ENCODE measurements at regions not wholly inside any gene's neighbourhood (a gene's known extent, or its start where the extent isn't known, plus 50 kb on each side); places are given as distances from the start of the nearest gene placed in this dataset.
"Not testable (repeated sequence)": the region's sequence is repeated elsewhere in the genome, so short reads cannot be mapped to it uniquely, and the experiment has no call there.

DNA sequence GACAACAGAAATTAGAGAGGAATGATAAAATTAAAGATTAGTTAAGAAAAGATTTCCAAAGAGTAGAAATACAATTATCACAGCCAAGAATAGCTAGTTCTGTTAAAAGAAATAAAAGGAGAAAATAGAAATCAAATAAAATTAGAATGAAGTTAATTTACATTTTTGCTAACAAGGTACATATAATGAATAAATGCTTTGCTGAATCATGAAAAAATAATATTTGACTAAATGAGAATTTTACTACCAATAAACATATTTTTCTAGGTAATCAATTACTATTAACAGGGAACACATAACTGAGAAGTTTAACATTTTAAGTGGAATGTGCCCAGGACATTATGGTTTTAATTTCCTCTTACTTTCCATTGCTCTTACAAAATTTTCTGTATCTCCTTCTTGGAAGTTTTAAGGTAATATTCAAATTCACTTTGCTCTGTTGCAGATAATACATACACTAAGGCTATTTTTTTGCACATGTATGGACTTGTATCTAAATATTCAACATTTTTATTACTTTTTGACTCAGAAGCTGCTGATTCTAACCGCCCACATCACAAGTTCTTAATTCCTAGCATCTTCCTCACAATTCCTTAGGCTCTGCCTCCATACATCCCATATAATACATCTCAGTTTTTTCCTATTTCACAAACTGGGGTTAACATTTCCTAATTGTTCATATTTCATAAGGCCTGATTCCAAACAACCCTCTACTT is 870.7 kb upstream of the INTU start:
- Histone ChIP-seq H3K9me3 (no peaks in the 10 kb centered on the region), H3K4me3 (no peak overlapping the region), H3K27ac (no peak overlapping the region), H3K4me1 (no peaks in the 10 kb centered on the region), H3K27me3 (no peaks in the 10 kb centered on the region), H3K36me3 (no peaks in the 10 kb centered on the region)
- DNase-seq (no peak), ATAC-seq (no peak)
- intact Hi-C loops (cut with DNase I; ENCODE audit: low total_unique reads) (no loop called here), in situ Hi-C loops (cut with MboI; ENCODE audit: low sequenced_read_pairs in 4 of 4) (no loop called here)
- no peak for TF ChIP-seq POLR2A (IDR thresholded peaks at IDR 0.05)
- TF ChIP-seq, protein P1, sequence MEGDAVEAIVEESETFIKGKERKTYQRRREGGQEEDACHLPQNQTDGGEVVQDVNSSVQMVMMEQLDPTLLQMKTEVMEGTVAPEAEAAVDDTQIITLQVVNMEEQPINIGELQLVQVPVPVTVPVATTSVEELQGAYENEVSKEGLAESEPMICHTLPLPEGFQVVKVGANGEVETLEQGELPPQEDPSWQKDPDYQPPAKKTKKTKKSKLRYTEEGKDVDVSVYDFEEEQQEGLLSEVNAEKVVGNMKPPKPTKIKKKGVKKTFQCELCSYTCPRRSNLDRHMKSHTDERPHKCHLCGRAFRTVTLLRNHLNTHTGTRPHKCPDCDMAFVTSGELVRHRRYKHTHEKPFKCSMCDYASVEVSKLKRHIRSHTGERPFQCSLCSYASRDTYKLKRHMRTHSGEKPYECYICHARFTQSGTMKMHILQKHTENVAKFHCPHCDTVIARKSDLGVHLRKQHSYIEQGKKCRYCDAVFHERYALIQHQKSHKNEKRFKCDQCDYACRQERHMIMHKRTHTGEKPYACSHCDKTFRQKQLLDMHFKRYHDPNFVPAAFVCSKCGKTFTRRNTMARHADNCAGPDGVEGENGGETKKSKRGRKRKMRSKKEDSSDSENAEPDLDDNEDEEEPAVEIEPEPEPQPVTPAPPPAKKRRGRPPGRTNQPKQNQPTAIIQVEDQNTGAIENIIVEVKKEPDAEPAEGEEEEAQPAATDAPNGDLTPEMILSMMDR (IDR thresholded peaks at IDR 0.05 in 4 of 5, conservative IDR thresholded peaks at IDR 0.05 in 1 of 5) = no peak

DNA sequence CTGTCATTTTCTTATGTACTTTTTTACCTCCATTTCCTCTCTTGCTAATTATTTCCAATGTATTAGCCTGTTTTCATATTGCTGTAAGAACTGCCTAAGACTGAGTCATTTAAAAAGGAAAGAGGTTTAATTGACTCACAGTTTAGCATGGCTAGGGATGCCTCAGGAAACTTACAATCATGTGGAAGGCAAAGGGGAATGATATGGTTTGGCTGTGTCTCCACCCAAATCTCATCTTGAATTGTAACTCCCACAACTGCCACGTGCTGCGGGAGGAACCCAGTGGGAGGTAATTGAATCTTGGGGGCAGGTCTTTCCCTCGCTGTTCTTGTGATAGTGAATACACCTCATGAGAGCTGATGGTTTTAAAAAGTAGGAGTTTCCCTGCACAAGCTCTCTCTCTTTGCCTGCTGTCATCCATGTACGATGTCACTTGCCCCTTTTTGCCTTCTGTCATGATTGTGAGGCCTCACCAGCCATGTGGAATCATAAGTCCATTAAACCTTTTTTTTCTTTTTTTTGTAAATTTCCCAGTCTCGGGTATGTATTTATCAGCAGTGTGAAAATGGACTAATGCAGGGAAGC is 870.0 kb upstream of the INTU start:
- in situ Hi-C loops (cut with MboI; ENCODE audit: low sequenced_read_pairs in 4 of 4) (no loop called here), intact Hi-C loops (cut with DNase I; ENCODE audit: low total_unique reads) (no loop called here)
- Histone ChIP-seq H3K4me3 (no peak overlapping the region), H3K27me3 (no peaks in the 10 kb centered on the region), H3K27ac (no peak overlapping the region), H3K4me1 (no peaks in the 10 kb centered on the region), H3K9me3 (no peaks in the 10 kb centered on the region), H3K36me3 (no peaks in the 10 kb centered on the region)
- TF ChIP-seq POLR2A (IDR thresholded peaks at IDR 0.05) = no peak
- TF ChIP-seq, protein P1 (IDR thresholded peaks at IDR 0.05 in 4 of 5, conservative IDR thresholded peaks at IDR 0.05 in 1 of 5) = no peak
- ATAC-seq (no peak), DNase-seq (no peak)

DNA sequence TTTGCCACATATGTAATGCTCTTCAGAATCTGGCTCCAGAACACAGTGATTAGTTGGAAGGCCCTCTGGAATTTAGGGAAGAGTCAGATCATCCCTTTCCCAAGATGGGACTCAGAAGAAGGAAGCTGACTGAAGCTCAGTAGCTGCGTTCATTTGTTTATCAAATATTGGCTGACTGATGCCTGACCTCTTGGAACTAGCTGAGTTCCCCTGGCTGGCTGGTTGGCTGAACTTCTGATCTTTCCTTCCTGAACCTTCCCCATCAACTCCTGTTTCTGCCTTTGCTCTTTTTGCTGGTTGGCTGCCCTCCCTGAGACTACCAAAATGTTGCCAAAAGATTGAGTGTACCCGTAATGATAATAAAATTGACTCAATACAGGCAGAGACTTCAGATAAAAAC is 866.5 kb upstream of the INTU start:
- H3K9me3 ChIP-seq = no peaks in the 10 kb centered on the region
- no peaks in the 10 kb centered on the region for H3K27me3 ChIP-seq
- no peak overlapping the region for H3K4me3 ChIP-seq
- DNase-seq (no peak), ATAC-seq (peak in 1 of 2 donors; percentile 42)
- intact Hi-C loops (cut with DNase I; ENCODE audit: low total_unique reads) (no loop called here), in situ Hi-C loops (cut with MboI; ENCODE audit: low sequenced_read_pairs in 4 of 4) (no loop called here)
- no peak overlapping the region for H3K27ac ChIP-seq
- H3K36me3 ChIP-seq = no peaks in the 10 kb centered on the region
- no peaks in the 10 kb centered on the region for H3K4me1 ChIP-seq
- TF ChIP-seq POLR2A (IDR thresholded peaks at IDR 0.05) = no peak
- TF ChIP-seq, protein P1 (IDR thresholded peaks at IDR 0.05 in 4 of 5, conservative IDR thresholded peaks at IDR 0.05 in 1 of 5) = no peak

DNA sequence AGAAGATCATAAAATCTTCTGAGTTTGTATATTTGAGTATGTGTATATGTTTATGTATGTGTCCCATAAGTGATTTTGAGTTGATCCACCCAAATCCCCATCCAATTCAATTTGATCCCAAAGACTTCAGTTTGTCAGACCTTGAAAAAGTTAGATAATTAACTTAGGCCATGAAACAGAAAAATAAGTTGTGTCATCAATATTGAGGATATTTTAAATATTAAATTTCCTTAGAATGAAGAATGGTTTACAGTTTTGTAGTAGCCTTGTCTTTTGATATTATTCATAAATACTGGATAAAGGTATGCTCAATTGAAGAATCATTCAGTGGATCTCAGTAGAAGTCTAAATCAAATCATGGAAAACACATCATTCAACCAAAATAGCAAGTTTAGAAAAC is 864.4 kb upstream of the INTU start:
- no peaks in the 10 kb centered on the region for H3K4me1 ChIP-seq
- H3K27ac ChIP-seq = no peak overlapping the region
- no peaks in the 10 kb centered on the region for H3K36me3 ChIP-seq
- no peak for TF ChIP-seq POLR2A (IDR thresholded peaks at IDR 0.05)
- TF ChIP-seq, protein P1 (IDR thresholded peaks at IDR 0.05 in 4 of 5, conservative IDR thresholded peaks at IDR 0.05 in 1 of 5) = no peak
- H3K27me3 ChIP-seq = no peaks in the 10 kb centered on the region
- ATAC-seq = no peak
- DNase-seq = no peak
- in situ Hi-C loops (cut with MboI; ENCODE audit: low sequenced_read_pairs in 4 of 4) (no loop called here), intact Hi-C loops (cut with DNase I; ENCODE audit: low total_unique reads) (no loop called here)
- no peaks in the 10 kb centered on the region for H3K9me3 ChIP-seq
- H3K4me3 ChIP-seq = no peak overlapping the region

DNA sequence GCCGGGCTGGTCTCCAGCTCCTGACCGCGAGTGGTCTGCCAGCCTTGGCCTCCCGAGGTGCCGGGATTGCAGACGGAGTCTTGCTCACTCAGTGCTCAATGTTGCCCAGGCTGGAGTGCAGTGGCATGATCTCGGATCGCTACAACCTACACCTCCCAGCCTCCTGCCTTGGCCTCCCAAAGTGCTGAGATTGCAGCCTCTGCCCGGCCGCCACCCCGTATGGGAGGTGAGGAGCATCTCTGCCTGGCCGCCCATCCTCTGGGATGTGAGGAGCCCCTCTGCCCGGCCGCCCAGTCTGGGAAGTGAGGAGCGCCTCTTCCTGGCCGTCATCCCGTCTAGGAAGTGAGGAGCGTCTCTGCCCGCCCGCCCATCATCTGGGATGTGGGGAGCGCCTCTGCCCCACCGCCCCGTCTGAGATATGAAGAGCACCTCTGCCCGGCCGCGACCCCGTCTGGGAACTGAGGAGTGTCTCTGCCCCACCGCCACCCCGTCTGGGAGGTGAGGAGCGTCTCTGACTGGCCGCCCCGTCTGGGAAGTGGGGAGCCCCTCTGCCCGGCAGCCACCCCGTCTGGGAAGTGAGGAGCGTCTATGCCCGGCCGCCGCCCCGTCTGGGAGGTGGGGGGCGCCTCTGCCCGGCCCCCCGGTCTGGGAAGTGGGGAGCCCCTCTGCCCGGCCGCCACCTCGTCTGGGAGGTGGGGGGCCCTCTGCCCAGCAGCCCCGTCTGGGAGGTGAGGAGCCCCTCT is 861.8 kb upstream of the INTU start:
- H3K27ac ChIP-seq; H3K27me3 ChIP-seq; H3K4me3 ChIP-seq; DNase-seq; H3K9me3 ChIP-seq; H3K4me1 ChIP-seq; in situ Hi-C loops (cut with MboI; ENCODE audit: low sequenced_read_pairs in 4 of 4); H3K36me3 ChIP-seq; intact Hi-C loops (cut with DNase I; ENCODE audit: low total_unique reads); ATAC-seq: not testable (repeated sequence)

DNA sequence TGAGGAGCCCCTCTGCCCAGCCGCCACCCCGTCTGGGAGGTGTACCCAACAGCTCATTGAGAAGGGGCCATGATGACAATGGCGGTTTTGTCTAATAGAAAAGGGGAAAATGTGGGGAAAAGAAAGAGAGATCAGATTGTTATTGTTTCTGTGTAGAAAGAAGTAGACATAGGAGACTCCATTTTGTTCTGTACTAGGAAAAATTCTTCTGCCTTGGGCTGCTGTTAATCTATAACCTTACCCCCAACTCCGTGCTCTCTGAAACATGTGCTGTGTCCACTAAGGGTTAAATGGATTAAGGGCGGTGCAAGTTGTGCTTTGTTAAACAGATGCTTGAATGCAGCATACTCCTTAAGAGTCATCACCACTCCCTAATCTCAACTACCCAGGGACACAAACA is 861.1 kb upstream of the INTU start:
- H3K4me3 ChIP-seq; H3K4me1 ChIP-seq; H3K27ac ChIP-seq; H3K27me3 ChIP-seq; intact Hi-C loops (cut with DNase I; ENCODE audit: low total_unique reads); ATAC-seq; H3K9me3 ChIP-seq; H3K36me3 ChIP-seq; in situ Hi-C loops (cut with MboI; ENCODE audit: low sequenced_read_pairs in 4 of 4); DNase-seq: not testable (repeated sequence)
